GM13976 (cell line): ENCODE measurements at regions not wholly inside any gene's neighbourhood (a gene's known extent, or its start where the extent isn't known, plus 50 kb on each side); places are given as distances from the start of the nearest gene placed in this dataset.

Experiments
- DNase-seq: peaks from one replicate; pipeline ENCODE4 v3.0.0; 2012; ENCODE audit warnings: low spot score
- CTCF ChIP-seq: IDR thresholded peaks from 2 replicates; pipeline ENCODE4 v1.5.1; 2012; ENCODE audit warnings: borderline replicate concordance, mild to moderate bottlenecking; ENCODE audit not compliant: insufficient read depth; ENCODE audit errors: extremely low read depth, missing control alignments, control extremely low read depth
- in situ Hi-C: fragments of 300-500 bp; cut with MboI; formaldehyde crosslinking; loops from one replicate; pipeline ENCODE4 v1.12.0; 2022; ENCODE audit warnings: low sequenced_read_pairs, mixed read lengths, inconsistent platforms; ENCODE audit not compliant: unreplicated experiment

GRCh38 chr17:71063559-71063958, 894.2 kb downstream of the KCNJ2 start:
- in situ Hi-C loops, result no loop called here
- no peak for TF ChIP-seq CTCF
- DNase-seq, result no peak

- TF ChIP-seq CTCF, result no peak
- in situ Hi-C loops, result no loop called here
- DNase-seq, result no peak
Measured at GRCh38 chr17:71067669-71068407, 898.5 kb downstream of the KCNJ2 start.

GRCh38 chr17:71068408-71068750, 899.0 kb downstream of the KCNJ2 start:
- no peak for DNase-seq
- no peak for TF ChIP-seq CTCF
- in situ Hi-C loops, result no loop called here

GRCh38 chr17:71071041-71071440, 901.7 kb downstream of the KCNJ2 start:
- no peak for DNase-seq
- no peak for TF ChIP-seq CTCF
- in situ Hi-C loops, result no loop called here

- TF ChIP-seq CTCF, result no peak
- in situ Hi-C loops, result no loop called here
- no peak for DNase-seq
Measured at GRCh38 chr17:71071837-71072236, 902.5 kb downstream of the KCNJ2 start.

- no peak for DNase-seq
- no peak for TF ChIP-seq CTCF
- in situ Hi-C loops, result no loop called here
Measured at GRCh38 chr17:71080937-71081336, 911.6 kb downstream of the KCNJ2 start.
